ENCODE measurements at regions not wholly inside any gene's neighbourhood (a gene's known extent, or its start where the extent isn't known, plus 50 kb on each side); places are given as distances from the start of the nearest gene placed in this dataset.
A peak's percentile ranks its signal among the peaks of the same experiment; 100 is the strongest.

GRCh38 chr13:112153846-112154245 lies 86.9 kb downstream of the SOX1 start:
- H3K27me3 Mint-ChIP-seq (ENCODE audit: low read depth in 3 of 3), result peaks cover 1 to 5% (median 2%) of the 10 kb centered on the region in 3 donors
- no peak overlapping the region for H3K4me3 Mint-ChIP-seq
- no peaks in the 10 kb centered on the region for H3K36me3 Mint-ChIP-seq
- H3K4me2 ChIP-seq (replicated peaks; ENCODE audit: extremely low read depth, low read length, poor library complexity, severe bottlenecking), result no peak overlapping the region
- H3K9me3 Mint-ChIP-seq, result peaks cover 3 to 23% (median 18%) of the 10 kb centered on the region in 7 donors
- no peak overlapping the region for H2AFZ ChIP-seq (ENCODE audit: insufficient read depth, low read depth, low read length, poor library complexity, severe bottlenecking)
- no peaks in the 10 kb centered on the region for H3K27me3 ChIP-seq (ENCODE audit: control insufficient read depth in 2 of 2, insufficient read depth in 2 of 2, low read length in 2 of 2)
- no peak for DNase-seq
- no peak overlapping the region for H3K27ac ChIP-seq (ENCODE audit: low read depth in 1 of 2, low read length in 2 of 2)
- no peak for TF ChIP-seq CTCF (IDR thresholded peaks at IDR 0.05)
- H3K9me3 ChIP-seq (replicated peaks in 1 of 2; ENCODE audit: control insufficient read depth in 1 of 2, insufficient read depth in 1 of 2, low read length in 2 of 2), result peaks cover 12 to 16% of the 10 kb centered on the region in 2 donors
- no peak overlapping the region for H3K4me3 ChIP-seq (replicated peaks in 1 of 3; ENCODE audit: low read depth in 2 of 3, low read length in 3 of 3)
- no peak overlapping the region for H3K9ac ChIP-seq (ENCODE audit: insufficient read depth, low read length, poor library complexity, severe bottlenecking)
- intact Hi-C loops (cut with micrococcal nuclease), result no loop called here
- H3K4me1 Mint-ChIP-seq, result no peaks in the 10 kb centered on the region
- no peak overlapping the region for H3K27ac Mint-ChIP-seq
- WGBS (ENCODE audit: insufficient coverage), result 80% methylated on average over 2 of the region's 6 CpGs
- no peaks in the 10 kb centered on the region for H3K79me2 ChIP-seq (ENCODE audit: insufficient read depth, low read length)
- H4K20me1 ChIP-seq (ENCODE audit: insufficient read depth, low read length), result no peaks in the 10 kb centered on the region
- no peaks in the 10 kb centered on the region for H3K36me3 ChIP-seq (replicated peaks in 1 of 2; ENCODE audit: control insufficient read depth in 1 of 2, insufficient read depth in 2 of 2, low read length in 2 of 2)
- H3K4me1 ChIP-seq (ENCODE audit: control insufficient read depth in 1 of 2, insufficient read depth in 2 of 2, low read length in 2 of 2), result no peaks in the 10 kb centered on the region

GRCh38 chr13:112154301-112155060 lies 87.5 kb downstream of the SOX1 start:
- H3K4me3 Mint-ChIP-seq, result no peak overlapping the region
- H4K20me1 ChIP-seq (ENCODE audit: insufficient read depth, low read length), result no peaks in the 10 kb centered on the region
- 85% methylated on average over 14 of the region's 14 CpGs for WGBS (ENCODE audit: insufficient coverage)

More at GRCh38 chr13:112154301-112155060, 87.5 kb downstream of the SOX1 start:
- H3K27ac Mint-ChIP-seq, result peak overlapping the region in 2 of 7 donors; percentile 27 to 72
- no peaks in the 10 kb centered on the region for H3K36me3 ChIP-seq (replicated peaks in 1 of 2; ENCODE audit: control insufficient read depth in 1 of 2, insufficient read depth in 2 of 2, low read length in 2 of 2)
- H3K4me1 Mint-ChIP-seq, result no peaks in the 10 kb centered on the region
- H3K4me1 ChIP-seq (ENCODE audit: control insufficient read depth in 1 of 2, insufficient read depth in 2 of 2, low read length in 2 of 2), result no peaks in the 10 kb centered on the region
- H3K4me2 ChIP-seq (replicated peaks; ENCODE audit: extremely low read depth, low read length, poor library complexity, severe bottlenecking), result no peak overlapping the region
- H3K9me3 Mint-ChIP-seq, result peaks cover 2 to 21% (median 13%) of the 10 kb centered on the region in 7 donors
- intact Hi-C loops (cut with micrococcal nuclease), result no loop called here
- no peaks in the 10 kb centered on the region for H3K36me3 Mint-ChIP-seq
- no peak overlapping the region for H2AFZ ChIP-seq (ENCODE audit: insufficient read depth, low read depth, low read length, poor library complexity, severe bottlenecking)
- no peaks in the 10 kb centered on the region for H3K27me3 ChIP-seq (ENCODE audit: control insufficient read depth in 2 of 2, insufficient read depth in 2 of 2, low read length in 2 of 2)
- H3K9ac ChIP-seq (ENCODE audit: insufficient read depth, low read length, poor library complexity, severe bottlenecking), result no peak overlapping the region
- H3K27ac ChIP-seq (ENCODE audit: low read depth in 1 of 2, low read length in 2 of 2), result no peak overlapping the region
- no peak for DNase-seq
- TF ChIP-seq CTCF (IDR thresholded peaks at IDR 0.05), result no peak
- no peaks in the 10 kb centered on the region for H3K79me2 ChIP-seq (ENCODE audit: insufficient read depth, low read length)
- H3K4me3 ChIP-seq (replicated peaks in 1 of 3; ENCODE audit: low read depth in 2 of 3, low read length in 3 of 3), result no peak overlapping the region
- H3K27me3 Mint-ChIP-seq (ENCODE audit: low read depth in 3 of 3), result peaks cover 0 to 5% (median 1%) of the 10 kb centered on the region in 3 donors
- peaks cover 6 to 14% of the 10 kb centered on the region in 2 donors for H3K9me3 ChIP-seq (replicated peaks in 1 of 2; ENCODE audit: control insufficient read depth in 1 of 2, insufficient read depth in 1 of 2, low read length in 2 of 2)
